ENCODE measurements at regions not wholly inside any gene's neighbourhood (a gene's known extent, or its start where the extent isn't known, plus 50 kb on each side); places are given as distances from the start of the nearest gene placed in this dataset.

- DNase-seq (ENCODE audit: low read depth) = no peak
Observed at GRCh38 chr3:113141543-113141942, 69.8 kb upstream of the BOC start.

GRCh38 chr3:113142476-113142875, 68.9 kb upstream of the BOC start:
- no peak overlapping the region for H3K4me3 ChIP-seq (ENCODE audit: low read depth, low read length)
- no peak for TF ChIP-seq CTCF (IDR thresholded peaks at IDR 0.05; ENCODE audit: insufficient read depth, low read depth, low read length, missing control alignments)
- DNase-seq (ENCODE audit: low read depth) = no peak

More at GRCh38 chr3:113141543-113141942, 69.8 kb upstream of the BOC start:
- H3K4me3 ChIP-seq (ENCODE audit: low read depth, low read length) = no peak overlapping the region
- TF ChIP-seq CTCF (IDR thresholded peaks at IDR 0.05; ENCODE audit: insufficient read depth, low read depth, low read length, missing control alignments) = no peak

- no peak for DNase-seq (ENCODE audit: low read depth)
- TF ChIP-seq CTCF (IDR thresholded peaks at IDR 0.05; ENCODE audit: insufficient read depth, low read depth, low read length, missing control alignments) = no peak
- H3K4me3 ChIP-seq (ENCODE audit: low read depth, low read length) = no peak overlapping the region
Observed at GRCh38 chr3:113143353-113143752, 68.0 kb upstream of the BOC start.

- no peak overlapping the region for H3K4me3 ChIP-seq (ENCODE audit: low read depth, low read length)
- DNase-seq (ENCODE audit: low read depth) = no peak
- no peak for TF ChIP-seq CTCF (IDR thresholded peaks at IDR 0.05; ENCODE audit: insufficient read depth, low read depth, low read length, missing control alignments)
Observed at GRCh38 chr3:113147681-113148261, 63.6 kb upstream of the BOC start.

- TF ChIP-seq CTCF (IDR thresholded peaks at IDR 0.05; ENCODE audit: insufficient read depth, low read depth, low read length, missing control alignments) = no peak
- H3K4me3 ChIP-seq (ENCODE audit: low read depth, low read length) = no peak overlapping the region
- DNase-seq (ENCODE audit: low read depth) = no peak
Observed at GRCh38 chr3:113148284-113148683, 63.1 kb upstream of the BOC start.

- no peak overlapping the region for H3K4me3 ChIP-seq (ENCODE audit: low read depth, low read length)
- TF ChIP-seq CTCF (IDR thresholded peaks at IDR 0.05; ENCODE audit: insufficient read depth, low read depth, low read length, missing control alignments) = no peak
Observed at GRCh38 chr3:113150250-113150649, 61.1 kb upstream of the BOC start.

GRCh38 chr3:113151461-113152031, 59.8 kb upstream of the BOC start:
- no peak for DNase-seq (ENCODE audit: low read depth)
- no peak for TF ChIP-seq CTCF (IDR thresholded peaks at IDR 0.05; ENCODE audit: insufficient read depth, low read depth, low read length, missing control alignments)
- H3K4me3 ChIP-seq (ENCODE audit: low read depth, low read length) = no peak overlapping the region

More at GRCh38 chr3:113150250-113150649, 61.1 kb upstream of the BOC start:
- no peak for DNase-seq (ENCODE audit: low read depth)
